GM12878 (cell line): ENCODE measurements at regions not wholly inside any gene's neighbourhood (a gene's known extent, or its start where the extent isn't known, plus 50 kb on each side); places are given as distances from the start of the nearest gene placed in this dataset.
"Not testable (repeated sequence)": the region's sequence is repeated elsewhere in the genome, so short reads cannot be mapped to it uniquely, and the experiment has no call there.

Source experiments
- ATAC-seq: fragments of 200-7000 bp; cut with Tn5 transposase; 3 replicates; pipeline ENCODE4 v1.9.1; 2020; ENCODE audit warnings: mild to moderate bottlenecking, moderate library complexity
- BruUV-seq: library from RNA; stranded (reverse); fragments of 400-500 nt; replicated peaks from 2 replicates; lab custom pipeline; 2021; lab: Mats Ljungman, UMichigan
- CTCF ChIA-PET: fragments of 300-600 bp; sonication (Branson Sonifier 250); formaldehyde crosslinking; extraction: SDS; loops from one replicate; lab custom pipeline; 2021; ENCODE audit warnings: inconsistent platforms; lab: Yijun Ruan, JAX
- POLR2A ChIA-PET: fragments of 350-600 bp; formaldehyde crosslinking; extraction: SDS; loops from one replicate; lab custom pipeline; 2021; ENCODE audit warnings: inconsistent platforms; lab: Charles Lee
- RAD21 ChIA-PET: fragments of 300-600 bp; sonication (Branson Sonifier 250); formaldehyde crosslinking; loops from one replicate; lab custom pipeline; 2023; ENCODE audit warnings: antibody characterized with exemption; ENCODE audit not compliant: unreplicated experiment; lab: Charles Lee
- SMC1A ChIA-PET: fragments of 300-600 bp; sonication (Branson Sonifier 250); formaldehyde crosslinking; loops from one replicate; lab custom pipeline; 2023; ENCODE audit not compliant: unreplicated experiment, uncharacterized antibody; lab: Charles Lee
- DNase-seq: peaks from one replicate; pipeline ENCODE4 v3.0.0-alpha.2; 2011; ENCODE audit warnings: low read depth, low spot score
- FAIRE-seq: peaks from 3 replicates; lab custom pipeline; 2011; peaks lifted over from hg19 to GRCh38; lab: Jason Lieb, UNC
- H2AFZ ChIP-seq: 2 replicates; pipeline ENCODE4 v1.6.0; 2011; ENCODE audit warnings: low read depth, low read length, control low read depth; ENCODE audit not compliant: control insufficient read depth
- H3K27ac ChIP-seq: 2 replicates; pipeline ENCODE4 v1.5.1; 2011; ENCODE audit warnings: control low read depth; ENCODE audit not compliant: control insufficient read depth, insufficient read depth
- H3K27me3 ChIP-seq, 2 experiments: replicated peaks in 1 of 2; 2 replicates each; pipeline versions ENCODE4 v1.6.0 to v1.6.1; 2011; ENCODE audit warnings: low read length in 1 of 2; ENCODE audit not compliant: control insufficient read depth in 2 of 2, insufficient read depth in 2 of 2
- H3K36me3 ChIP-seq, 2 experiments: 2 replicates each; pipeline ENCODE4 v1.5.1; 2011; ENCODE audit warnings: low read length in 1 of 2; ENCODE audit not compliant: control insufficient read depth in 2 of 2, insufficient read depth in 2 of 2
- H3K4me1 ChIP-seq: 2 replicates; pipeline ENCODE4 v1.6.1; 2011; ENCODE audit warnings: mild to moderate bottlenecking, low read length, moderate library complexity, mixed read lengths; ENCODE audit not compliant: control insufficient read depth, insufficient read depth
- H3K4me2 ChIP-seq: 2 replicates; pipeline ENCODE4 v1.6.0; 2011; ENCODE audit warnings: control low read depth; ENCODE audit not compliant: control insufficient read depth, insufficient read depth
- H3K4me3 ChIP-seq: fragments of 200-600 bp; sonication (generic); 2 replicates; pipeline ENCODE4 v1.5.1; 2016
- H3K79me2 ChIP-seq: 2 replicates; pipeline ENCODE4 v1.6.0; 2011; ENCODE audit warnings: low read length; ENCODE audit not compliant: control insufficient read depth, insufficient read depth
- H3K9ac ChIP-seq: 2 replicates; pipeline ENCODE4 v1.8.0; 2011; ENCODE audit warnings: low read length, control low read depth, mixed read lengths; ENCODE audit not compliant: control insufficient read depth, insufficient read depth
- H3K9me3 ChIP-seq: replicated peaks from 3 replicates; pipeline ENCODE4 v1.5.1; 2011; ENCODE audit warnings: mild to moderate bottlenecking, low read length; ENCODE audit not compliant: control insufficient read depth, insufficient read depth
- H4K20me1 ChIP-seq: 2 replicates; pipeline ENCODE4 v1.6.0; 2011; ENCODE audit not compliant: control insufficient read depth, insufficient read depth
- BCL11A ChIP-seq: IDR thresholded peaks from 2 replicates; pipeline ENCODE4 v1.6.1; 2011; ENCODE audit warnings: low read depth, low read length
- BHLHE40 ChIP-seq, 2 experiments: fragments of 450-650 bp in 1 of 2; IDR thresholded peaks; 2 replicates each; pipeline ENCODE4 v1.6.1; 2011 to 2017; ENCODE audit warnings: low read depth in 2 of 2, borderline replicate concordance in 1 of 2, improper control_type of control experiment in 1 of 2, low read length in 1 of 2, mild to moderate bottlenecking in 1 of 2
- CHD1 ChIP-seq: IDR thresholded peaks from 2 replicates; pipeline ENCODE4 v1.6.1; 2012; ENCODE audit warnings: low read depth, low read length, improper control_type of control experiment
- EGR1 ChIP-seq, 2 experiments: IDR thresholded peaks; 1 replicate in 1 of 2; 2 replicates in 1 of 2; pipeline ENCODE4 v1.6.1; 2011 to 2012; ENCODE audit warnings: low read depth in 2 of 2, low read length in 2 of 2, borderline replicate concordance in 1 of 2, mild to moderate bottlenecking in 1 of 2, moderate library complexity in 1 of 2
- ETV6 ChIP-seq, 2 experiments: fragments of 450-650 bp in 1 of 2; IDR thresholded peaks in 1 of 2; conservative IDR thresholded peaks in 1 of 2; 2 replicates each; pipeline ENCODE4 v1.6.1; 2014; ENCODE audit warnings: antibody characterized with exemption in 1 of 2, borderline replicate concordance in 1 of 2, low read depth in 1 of 2, mild to moderate bottlenecking in 1 of 2, moderate library complexity in 1 of 2
- JUNB ChIP-seq: IDR thresholded peaks from 2 replicates; pipeline ENCODE4 v1.6.1; 2016; ENCODE audit warnings: antibody characterized with exemption, mild to moderate bottlenecking
- KLF5 ChIP-seq: fragments of 450-650 bp; IDR thresholded peaks from 2 replicates; pipeline ENCODE4 v1.6.1; 2014; ENCODE audit warnings: mild to moderate bottlenecking; ENCODE audit not compliant: partially characterized antibody
- MEF2A ChIP-seq: IDR thresholded peaks from 2 replicates; pipeline ENCODE4 v1.6.1; 2011; ENCODE audit warnings: low read depth, mild to moderate bottlenecking, low read length, moderate library complexity; ENCODE audit not compliant: insufficient read depth
- NFYA ChIP-seq: IDR thresholded peaks from 2 replicates; pipeline ENCODE4 v1.6.1; 2011; ENCODE audit warnings: low read depth, mild to moderate bottlenecking, low read length, improper control_type of control experiment, borderline replicate concordance
- NKRF ChIP-seq: fragments of 450-650 bp; conservative IDR thresholded peaks from 2 replicates; pipeline ENCODE4 v1.6.1; 2017; ENCODE audit warnings: mild to moderate bottlenecking, moderate library complexity
- POLR2AphosphoS5 ChIP-seq: IDR thresholded peaks from 2 replicates; pipeline ENCODE4 v1.6.1; 2011; ENCODE audit warnings: mild to moderate bottlenecking, low read length, inconsistent platforms
- RBBP5 ChIP-seq: fragments of 200-600 bp; sonication (generic); conservative IDR thresholded peaks from 2 replicates; pipeline ENCODE4 v1.6.1; 2016
- RFX5 ChIP-seq: IDR thresholded peaks from 2 replicates; pipeline ENCODE4 v1.6.1; 2011; ENCODE audit warnings: low read depth, low read length, improper control_type of control experiment
- TARDBP ChIP-seq: IDR thresholded peaks from 2 replicates; pipeline ENCODE4 v1.6.1; 2016; ENCODE audit warnings: borderline replicate concordance
- USF2 ChIP-seq: IDR thresholded peaks from 2 replicates; pipeline ENCODE4 v1.6.1; 2011; ENCODE audit warnings: low read depth, low read length, improper control_type of control experiment, borderline replicate concordance
- WGBS: methylation state at CpG from one replicate; pipeline ENCODE4 v1.1.6; 2016; ENCODE audit warnings: low lambda C conversion rate; ENCODE audit not compliant: insufficient replicate concordance, insufficient coverage; ENCODE audit errors: missing lambda C conversion rate; 5-methylcytosine and 5-hydroxymethylcytosine counted together
- in situ Hi-C: fragments of 300-500 bp; cut with MboI; formaldehyde crosslinking; loops from 9 replicates; pipeline ENCODE4 v1.14.3; 2018; ENCODE audit warnings: mixed read lengths
- intact Hi-C: fragments of 100-400 bp; cut with micrococcal nuclease; formaldehyde crosslinking; loops from one replicate; pipeline ENCODE4 v1.14.2; 2022; ENCODE audit not compliant: unreplicated experiment

DNA sequence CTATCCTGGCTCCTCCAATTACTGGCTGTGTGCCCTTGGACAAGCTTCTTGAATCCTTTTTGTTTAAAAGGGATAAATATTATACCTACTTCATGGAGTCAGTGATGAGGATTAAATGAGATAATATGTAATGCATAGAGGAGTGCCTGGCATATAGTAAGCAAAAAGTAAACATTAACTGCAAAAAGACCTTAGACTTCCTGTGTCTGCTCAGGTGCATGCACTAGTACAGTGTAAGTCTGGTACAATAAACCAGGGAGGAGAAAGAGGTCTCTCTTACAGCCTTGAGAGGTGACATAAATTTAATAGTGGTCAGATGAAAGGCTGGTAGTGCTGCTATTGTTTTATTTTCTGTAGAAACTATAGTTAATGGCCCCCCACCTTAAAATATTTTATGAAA lies 305.2 kb upstream of the MIS18BP1 start (continued):
- no peak for TF ChIP-seq NKRF
- TF ChIP-seq BHLHE40 (IDR thresholded peaks at IDR 0.05; ENCODE audit: borderline replicate concordance in 1 of 2, low read depth in 2 of 2, low read length in 1 of 2) = no peak
- no peak for TF ChIP-seq EGR1 (IDR thresholded peaks at IDR 0.05; ENCODE audit: borderline replicate concordance in 1 of 2, low read depth in 2 of 2, low read length in 2 of 2)

DNA sequence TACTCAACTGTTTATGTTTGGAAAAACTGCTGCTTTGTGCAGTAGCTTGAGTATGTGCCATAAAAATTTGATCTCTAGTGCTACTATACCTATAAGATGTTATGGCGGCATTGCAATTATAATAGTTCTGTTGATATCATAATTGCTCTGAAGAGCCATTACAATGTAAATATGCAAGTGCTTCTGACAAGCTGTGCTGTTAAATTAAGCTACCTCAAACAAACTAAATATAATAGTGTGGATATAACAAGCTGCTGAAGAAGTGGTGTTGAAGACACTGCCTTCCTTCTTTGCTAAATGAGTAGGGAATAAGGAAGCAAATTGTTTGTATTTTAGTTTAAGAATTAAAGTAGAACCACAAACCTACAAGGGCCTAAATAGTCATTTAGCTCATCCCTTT lies 301.0 kb upstream of the MIS18BP1 start:
- FAIRE-seq (no peak), DNase-seq (no peak), ATAC-seq (no peak)
- Histone ChIP-seq H3K27me3 (no peaks in the 10 kb centered on the region), H2AFZ (no peak overlapping the region), H4K20me1 (no peaks in the 10 kb centered on the region), H3K4me3 (no peak overlapping the region), H3K27ac (no peak overlapping the region), H3K9me3 (no peaks in the 10 kb centered on the region), H3K9ac (no peak overlapping the region), H3K4me2 (no peak overlapping the region), H3K4me1 (no peaks in the 10 kb centered on the region), H3K79me2 (no peaks in the 10 kb centered on the region), H3K36me3 (no peaks in the 10 kb centered on the region)
- TF ChIP-seq KLF5 = no peak
- no peak for TF ChIP-seq POLR2AphosphoS5
- TF ChIP-seq JUNB = no peak
- no peak for TF ChIP-seq TARDBP
- TF ChIP-seq CHD1 = no peak
- TF ChIP-seq RFX5 = no peak
- no peak for TF ChIP-seq USF2
- TF ChIP-seq NFYA = no peak
- no peak for TF ChIP-seq MEF2A
- TF ChIP-seq RBBP5 = no peak
- TF ChIP-seq ETV6 (conservative IDR thresholded peaks at IDR 0.05 in 1 of 2, IDR thresholded peaks at IDR 0.05 in 1 of 2; ENCODE audit: borderline replicate concordance in 1 of 2, low read depth in 1 of 2) = no peak
- no peak for TF ChIP-seq BCL11A
- WGBS = 96% methylated on average over 1 of the region's 1 CpG
- RAD21 ChIA-PET = no interaction called here
- intact Hi-C loops = no loop called here
- in situ Hi-C loops = no loop called here
- BruUV-seq = no TSS peak
- POLR2A ChIA-PET = no interaction called here
- CTCF ChIA-PET = interaction anchor here (1.4 kb wide), 1 partner anchor 128 kb away, joined by 3 read pairs; no protein-coding TSS in a partner anchor
- SMC1A ChIA-PET = interaction anchor here (1.3 kb wide), 1 partner anchor 12 kb away, joined by 3 read pairs; no protein-coding TSS in a partner anchor

GRCh38 chr14:45551240-45551820 lies 298.3 kb upstream of the MIS18BP1 start:
- ATAC-seq, POLR2A ChIA-PET, BruUV-seq, FAIRE-seq, H3K79me2 ChIP-seq, RAD21 ChIA-PET, H3K9me3 ChIP-seq, H3K36me3 ChIP-seq, H3K9ac ChIP-seq, H2AFZ ChIP-seq, H3K27me3 ChIP-seq, H3K4me1 ChIP-seq, H4K20me1 ChIP-seq, intact Hi-C loops, DNase-seq, H3K27ac ChIP-seq, SMC1A ChIA-PET, in situ Hi-C loops, H3K4me2 ChIP-seq, H3K4me3 ChIP-seq: not testable (repeated sequence)
- 54% methylated on average over 16 of the region's 16 CpGs for WGBS
- CTCF ChIA-PET = interaction anchor here (1.1 kb wide), 1 partner anchor 12 kb away, joined by 4 read pairs; no protein-coding TSS in a partner anchor
